ENCODE measurements at regions not wholly inside any gene's neighbourhood (a gene's known extent, or its start where the extent isn't known, plus 50 kb on each side); places are given as distances from the start of the nearest gene placed in this dataset.

- DNase-seq, result no peak
- no peak overlapping the region for H3K4me3 ChIP-seq
- intact Hi-C loops (cut with DNase I; ENCODE audit: low total_unique reads), result loop anchor here (10.0 kb wide), 1 partner anchor 186 kb away; no protein-coding TSS in a partner anchor
Observed at GRCh38 chr10:117750616-117751015, 208.1 kb downstream of the EMX2 start.

DNA sequence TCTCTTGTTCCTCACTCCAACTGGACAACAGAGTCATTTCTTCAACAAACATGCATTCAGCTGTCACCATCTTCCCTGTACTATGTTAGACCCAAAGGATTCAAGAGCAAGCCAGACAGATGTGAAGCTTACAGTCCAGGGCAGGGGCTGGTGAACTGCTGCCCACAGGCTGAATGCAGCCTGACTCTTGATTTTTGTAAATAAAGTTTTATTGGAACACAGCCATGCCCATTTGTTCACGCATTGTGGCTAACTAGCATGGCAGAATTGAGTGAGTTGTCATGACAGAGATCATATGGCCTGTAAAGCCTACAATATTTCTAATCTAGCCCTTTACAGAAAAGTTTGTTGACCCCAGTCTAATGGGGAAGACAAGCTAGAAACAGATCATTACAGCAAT is 208.7 kb downstream of the EMX2 start:
- Histone ChIP-seq H3K27ac (no peak overlapping the region), H3K9me3 (no peaks in the 10 kb centered on the region), H3K4me3 (no peak overlapping the region), H3K4me1 (peaks cover 0 to under 1% (median 0%) of the 10 kb centered on the region in 4 donors), H3K36me3 (no peaks in the 10 kb centered on the region), H3K27me3 (no peaks in the 10 kb centered on the region)
- TF ChIP-seq, protein P1, sequence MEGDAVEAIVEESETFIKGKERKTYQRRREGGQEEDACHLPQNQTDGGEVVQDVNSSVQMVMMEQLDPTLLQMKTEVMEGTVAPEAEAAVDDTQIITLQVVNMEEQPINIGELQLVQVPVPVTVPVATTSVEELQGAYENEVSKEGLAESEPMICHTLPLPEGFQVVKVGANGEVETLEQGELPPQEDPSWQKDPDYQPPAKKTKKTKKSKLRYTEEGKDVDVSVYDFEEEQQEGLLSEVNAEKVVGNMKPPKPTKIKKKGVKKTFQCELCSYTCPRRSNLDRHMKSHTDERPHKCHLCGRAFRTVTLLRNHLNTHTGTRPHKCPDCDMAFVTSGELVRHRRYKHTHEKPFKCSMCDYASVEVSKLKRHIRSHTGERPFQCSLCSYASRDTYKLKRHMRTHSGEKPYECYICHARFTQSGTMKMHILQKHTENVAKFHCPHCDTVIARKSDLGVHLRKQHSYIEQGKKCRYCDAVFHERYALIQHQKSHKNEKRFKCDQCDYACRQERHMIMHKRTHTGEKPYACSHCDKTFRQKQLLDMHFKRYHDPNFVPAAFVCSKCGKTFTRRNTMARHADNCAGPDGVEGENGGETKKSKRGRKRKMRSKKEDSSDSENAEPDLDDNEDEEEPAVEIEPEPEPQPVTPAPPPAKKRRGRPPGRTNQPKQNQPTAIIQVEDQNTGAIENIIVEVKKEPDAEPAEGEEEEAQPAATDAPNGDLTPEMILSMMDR (IDR thresholded peaks at IDR 0.05), result no peak
- no peak for DNase-seq
- intact Hi-C loops (cut with DNase I; ENCODE audit: low total_unique reads), result loop anchor here (10.0 kb wide), 1 partner anchor 186 kb away; no protein-coding TSS in a partner anchor

More at GRCh38 chr10:117750616-117751015, 208.1 kb downstream of the EMX2 start:
- H3K27ac ChIP-seq, result no peak overlapping the region
- no peaks in the 10 kb centered on the region for H3K27me3 ChIP-seq
- H3K36me3 ChIP-seq, result no peaks in the 10 kb centered on the region
- H3K4me1 ChIP-seq, result no peaks in the 10 kb centered on the region
- no peaks in the 10 kb centered on the region for H3K9me3 ChIP-seq
- TF ChIP-seq, protein P1 (IDR thresholded peaks at IDR 0.05), result no peak

GRCh38 chr10:117752103-117752502 is 209.6 kb downstream of the EMX2 start:
- H3K36me3 ChIP-seq, result no peaks in the 10 kb centered on the region
- DNase-seq, result no peak
- H3K4me3 ChIP-seq, result no peak overlapping the region
- no peak overlapping the region for H3K27ac ChIP-seq
- H3K27me3 ChIP-seq, result no peaks in the 10 kb centered on the region
- H3K4me1 ChIP-seq, result peaks cover 0 to 9% (median 2%) of the 10 kb centered on the region in 4 donors
- no peaks in the 10 kb centered on the region for H3K9me3 ChIP-seq
- TF ChIP-seq, protein P1 (IDR thresholded peaks at IDR 0.05), result no peak
- intact Hi-C loops (cut with DNase I; ENCODE audit: low total_unique reads), result loop anchor here (10.0 kb wide), 1 partner anchor 187 kb away; no protein-coding TSS in a partner anchor

DNA sequence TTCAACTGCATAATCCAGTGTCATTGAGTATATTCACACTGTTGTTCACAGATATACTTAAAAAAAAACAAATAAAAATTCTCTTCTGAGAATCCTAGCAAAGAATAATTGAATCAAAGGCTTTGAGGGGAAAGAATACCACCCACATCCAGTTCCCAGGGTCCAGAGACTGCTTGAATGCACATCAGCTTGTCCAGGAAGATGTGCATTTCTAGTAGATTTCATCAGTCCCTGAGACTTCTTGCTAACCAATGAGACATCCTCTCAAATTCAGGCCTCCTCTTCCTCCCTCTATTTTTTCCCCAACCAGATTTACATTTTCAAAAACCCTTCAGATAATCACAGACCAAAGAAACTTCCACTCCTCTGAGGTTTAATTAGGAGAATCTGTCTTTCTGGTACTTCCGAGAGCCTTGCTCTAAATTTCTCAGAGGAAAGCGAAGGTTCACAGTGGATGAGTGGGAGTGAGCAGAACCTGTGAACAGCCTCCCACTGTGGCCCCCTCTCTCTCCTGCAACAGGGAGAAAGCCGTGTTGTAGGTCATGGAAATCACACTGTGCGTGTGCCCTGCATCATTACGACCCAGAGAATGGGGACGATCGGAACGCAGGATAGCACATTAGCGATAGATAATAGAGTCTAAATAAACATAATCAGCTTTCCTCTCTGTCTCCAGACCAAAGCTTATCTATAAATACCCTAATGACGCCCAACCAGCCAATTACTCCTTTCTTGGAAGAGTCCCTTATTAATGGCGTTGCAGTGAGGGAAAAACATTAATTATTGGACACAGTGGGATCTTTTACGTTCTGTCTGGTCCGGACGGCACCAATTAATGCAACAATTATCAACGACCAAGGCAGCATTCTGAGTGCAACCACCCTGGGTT is 212.5 kb downstream of the EMX2 start:
- Histone ChIP-seq H3K27ac (no peak overlapping the region), H3K36me3 (no peaks in the 10 kb centered on the region), H3K9me3 (no peaks in the 10 kb centered on the region), H3K4me3 (no peak overlapping the region), H3K27me3 (no peaks in the 10 kb centered on the region), H3K4me1 (peaks cover 0 to 18% (median 7%) of the 10 kb centered on the region in 4 donors)
- intact Hi-C loops (cut with DNase I; ENCODE audit: low total_unique reads), result loop anchor here (10.0 kb wide), 1 partner anchor 190 kb away; no protein-coding TSS in a partner anchor
- DNase-seq, result no peak
- TF ChIP-seq, protein P1 (IDR thresholded peaks at IDR 0.05), result no peak

GRCh38 chr10:117755659-117756014 is 213.1 kb downstream of the EMX2 start:
- Histone ChIP-seq H3K27me3 (no peaks in the 10 kb centered on the region), H3K9me3 (no peaks in the 10 kb centered on the region), H3K4me3 (no peak overlapping the region), H3K36me3 (no peaks in the 10 kb centered on the region), H3K27ac (no peak overlapping the region), H3K4me1 (peaks cover 0 to 18% (median 7%) of the 10 kb centered on the region in 4 donors)
- no peak for DNase-seq
- TF ChIP-seq, protein P1 (IDR thresholded peaks at IDR 0.05), result no peak
- intact Hi-C loops (cut with DNase I; ENCODE audit: low total_unique reads), result loop anchor here (10.0 kb wide), 1 partner anchor 191 kb away; no protein-coding TSS in a partner anchor
